ENCODE measurements at regions not wholly inside any gene's neighbourhood (a gene's known extent, or its start where the extent isn't known, plus 50 kb on each side); places are given as distances from the start of the nearest gene placed in this dataset.

DNA sequence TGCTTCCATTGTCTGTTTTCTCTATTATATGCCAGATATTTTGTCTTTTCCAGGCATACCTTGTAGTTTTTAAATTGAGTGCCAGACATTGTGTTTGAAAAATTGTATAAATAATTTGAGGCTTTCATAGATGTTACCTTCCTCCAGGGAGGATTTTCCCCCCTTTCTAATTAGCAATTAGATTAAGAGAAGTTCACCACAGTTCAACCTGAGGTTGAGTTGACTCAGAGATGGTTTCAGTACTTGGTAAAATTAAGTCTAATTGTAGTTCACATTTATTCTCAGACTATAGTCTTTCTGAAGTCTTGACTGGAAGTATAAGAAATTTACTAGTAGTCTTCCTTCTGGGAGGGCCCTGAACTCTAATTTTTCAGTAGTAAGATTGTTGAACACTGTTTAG is 104.1 kb upstream of the SCEL start:
- TF ChIP-seq CTCF (IDR thresholded peaks at IDR 0.05) (no peak), POLR2A (IDR thresholded peaks at IDR 0.05) (no peak)

All from adrenal gland (tissue), 5 donors.